ENCODE measurements at regions not wholly inside any gene's neighbourhood (a gene's known extent, or its start where the extent isn't known, plus 50 kb on each side); places are given as distances from the start of the nearest gene placed in this dataset.

DNA sequence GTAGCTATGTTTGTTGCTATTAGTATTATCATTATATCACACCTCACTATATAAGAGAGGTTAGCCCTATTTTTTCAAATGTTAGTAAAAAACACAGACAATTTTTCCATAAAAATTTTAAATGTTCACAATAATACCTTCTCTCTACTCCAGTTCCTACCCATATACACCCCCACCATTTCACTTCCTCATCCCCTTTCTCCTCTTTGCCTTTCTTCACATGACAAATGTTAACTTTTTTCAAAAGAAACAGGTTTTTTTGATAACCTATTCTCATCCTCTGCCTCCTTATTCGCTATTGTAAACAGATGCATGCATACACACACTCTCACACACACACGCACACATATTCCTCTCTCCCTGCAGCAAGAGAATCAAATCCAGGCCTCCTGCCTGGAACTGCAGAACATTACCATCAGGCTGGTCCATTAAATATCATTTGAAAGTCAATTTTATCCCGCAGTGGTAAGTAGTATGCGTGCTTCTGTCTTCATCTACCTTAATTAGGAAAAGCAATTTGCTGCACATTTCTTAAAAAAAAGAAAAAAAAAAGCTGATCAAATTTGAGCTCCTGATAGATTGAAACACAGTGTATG is 55.5 kb downstream of the MID1IP1 start:
- DNase-seq (ENCODE audit: low read depth): no peak

DNA sequence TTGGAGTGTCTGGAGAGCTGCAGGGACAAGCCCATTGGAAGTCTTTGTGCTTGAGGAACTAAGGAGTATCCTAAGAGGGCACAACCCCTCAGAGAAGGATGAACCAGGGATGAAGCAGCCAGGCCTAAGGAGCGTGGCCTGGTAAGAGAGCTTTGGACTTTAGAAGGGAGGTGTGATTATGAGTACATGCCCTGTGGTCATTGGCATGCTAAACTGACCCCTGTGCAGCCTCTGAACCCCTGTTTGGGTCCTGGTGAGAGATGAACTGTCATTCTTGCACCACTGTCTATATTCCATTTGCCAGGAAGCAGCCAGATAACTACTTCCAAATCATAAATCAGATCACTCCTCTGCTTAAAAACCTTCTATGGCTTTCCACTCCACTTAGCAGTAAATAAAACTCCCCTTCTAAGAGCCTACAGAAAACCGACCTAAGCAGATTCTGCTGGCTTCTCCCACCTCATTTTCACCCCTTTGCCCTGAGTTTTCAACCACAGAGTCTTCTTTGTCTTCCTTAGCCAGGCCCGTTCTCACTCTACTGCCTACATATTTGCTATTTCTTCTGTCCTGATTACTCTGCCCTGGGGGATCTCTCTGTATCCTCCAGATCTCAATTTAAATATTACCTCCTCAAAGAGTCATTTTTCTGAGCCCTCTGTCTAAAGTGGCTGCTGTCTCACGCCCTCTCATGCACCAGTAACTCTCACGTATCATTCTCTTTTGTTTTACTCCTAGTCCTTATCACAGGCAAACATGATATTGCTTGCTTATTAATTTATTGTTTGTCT is 56.7 kb downstream of the MID1IP1 start:
- in situ Hi-C loops (cut with HindIII; ENCODE audit: low sequenced_read_pairs): no loop called here
- DNase-seq (ENCODE audit: low read depth): no peak
- no peak overlapping the region for H3K4me3 ChIP-seq (ENCODE audit: low read depth, low read length)
- no peak for TF ChIP-seq CTCF (IDR thresholded peaks at IDR 0.05; ENCODE audit: low read depth, low read length, missing control alignments)

More for the DNA sequence above, 55.5 kb downstream of the MID1IP1 start:
- H3K4me3 ChIP-seq (ENCODE audit: low read depth, low read length): no peak overlapping the region
- no peak for TF ChIP-seq CTCF (IDR thresholded peaks at IDR 0.05; ENCODE audit: low read depth, low read length, missing control alignments)
- in situ Hi-C loops (cut with HindIII; ENCODE audit: low sequenced_read_pairs): no loop called here

DNA sequence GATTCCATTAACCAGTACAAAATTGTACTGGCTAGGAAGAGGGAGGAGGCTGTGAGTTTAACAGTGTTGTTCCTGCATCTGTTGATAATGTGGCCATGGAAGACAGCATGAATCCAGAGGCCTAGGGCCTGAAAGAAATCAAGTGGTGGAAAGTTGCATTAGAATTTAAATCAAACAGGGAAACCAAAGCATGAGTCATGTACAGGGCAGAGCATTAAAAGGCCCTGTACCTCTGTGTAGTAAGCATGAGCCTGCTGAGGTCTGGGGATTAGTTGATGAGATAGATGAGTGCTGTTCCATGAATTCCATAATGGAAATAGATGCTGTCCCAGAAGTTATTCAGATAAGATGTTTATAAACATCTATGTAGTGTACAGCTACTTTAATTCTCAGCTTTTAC is 58.3 kb downstream of the MID1IP1 start:
- DNase-seq (ENCODE audit: low read depth): no peak
- in situ Hi-C loops (cut with HindIII; ENCODE audit: low sequenced_read_pairs): no loop called here
- no peak for TF ChIP-seq CTCF (IDR thresholded peaks at IDR 0.05; ENCODE audit: low read depth, low read length, missing control alignments)
- H3K4me3 ChIP-seq (ENCODE audit: low read depth, low read length): no peak overlapping the region

DNA sequence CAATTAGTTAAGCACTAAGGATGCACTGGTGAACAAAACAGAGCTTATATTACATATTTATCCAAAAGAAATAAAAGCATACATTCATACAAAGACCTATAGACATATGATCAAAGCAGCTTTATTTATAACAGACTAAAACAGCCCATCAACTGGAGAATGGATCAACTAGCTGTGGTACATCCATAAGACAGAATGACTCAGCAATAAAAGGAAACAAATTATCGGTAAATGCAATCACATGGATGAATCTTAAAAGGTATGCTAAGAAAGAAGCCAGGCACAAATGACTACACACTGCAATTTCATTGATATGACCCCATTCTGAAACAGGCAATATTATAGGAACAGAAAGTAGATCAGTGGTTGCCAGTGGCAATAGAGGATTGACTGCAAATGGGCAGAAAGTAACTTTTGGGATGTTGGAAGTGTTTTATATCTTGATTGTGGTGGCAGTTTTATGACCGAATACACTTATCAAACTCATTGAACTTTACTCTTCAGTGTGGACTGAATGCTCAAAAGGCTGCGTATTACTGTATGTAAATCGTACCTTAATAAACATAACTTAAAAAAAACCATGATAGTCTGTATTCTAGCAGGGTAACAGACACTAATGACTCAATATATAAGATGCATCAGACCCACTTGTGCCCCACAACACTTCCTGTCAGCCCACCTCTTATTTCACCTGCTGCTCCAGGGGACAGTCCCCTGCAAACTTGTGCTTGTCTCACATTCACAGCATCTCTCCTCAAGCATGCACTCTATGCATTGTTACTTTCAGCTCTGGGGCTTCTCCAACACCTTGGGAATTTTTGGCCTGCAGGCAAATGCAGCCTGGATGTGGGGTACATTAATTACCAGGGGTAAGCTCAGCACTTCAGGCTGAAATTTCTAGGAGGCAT is 59.1 kb downstream of the MID1IP1 start:
- TF ChIP-seq CTCF (IDR thresholded peaks at IDR 0.05; ENCODE audit: low read depth, low read length, missing control alignments): no peak
- DNase-seq (ENCODE audit: low read depth): no peak
- in situ Hi-C loops (cut with HindIII; ENCODE audit: low sequenced_read_pairs): no loop called here
- H3K4me3 ChIP-seq (ENCODE audit: low read depth, low read length): no peak overlapping the region

GRCh38 chrX:38861489-38861888 is 60.2 kb downstream of the MID1IP1 start:
- DNase-seq (ENCODE audit: low read depth): no peak
- in situ Hi-C loops (cut with HindIII; ENCODE audit: low sequenced_read_pairs): no loop called here
- no peak for TF ChIP-seq CTCF (IDR thresholded peaks at IDR 0.05; ENCODE audit: low read depth, low read length, missing control alignments)
- H3K4me3 ChIP-seq (ENCODE audit: low read depth, low read length): no peak overlapping the region

GRCh38 chrX:38862100-38862499 is 60.8 kb downstream of the MID1IP1 start:
- no peak overlapping the region for H3K4me3 ChIP-seq (ENCODE audit: low read depth, low read length)
- DNase-seq (ENCODE audit: low read depth): no peak
- no peak for TF ChIP-seq CTCF (IDR thresholded peaks at IDR 0.05; ENCODE audit: low read depth, low read length, missing control alignments)
- in situ Hi-C loops (cut with HindIII; ENCODE audit: low sequenced_read_pairs): no loop called here
